ENCODE measurements at regions not wholly inside any gene's neighbourhood (a gene's known extent, or its start where the extent isn't known, plus 50 kb on each side); places are given as distances from the start of the nearest gene placed in this dataset.

DNA sequence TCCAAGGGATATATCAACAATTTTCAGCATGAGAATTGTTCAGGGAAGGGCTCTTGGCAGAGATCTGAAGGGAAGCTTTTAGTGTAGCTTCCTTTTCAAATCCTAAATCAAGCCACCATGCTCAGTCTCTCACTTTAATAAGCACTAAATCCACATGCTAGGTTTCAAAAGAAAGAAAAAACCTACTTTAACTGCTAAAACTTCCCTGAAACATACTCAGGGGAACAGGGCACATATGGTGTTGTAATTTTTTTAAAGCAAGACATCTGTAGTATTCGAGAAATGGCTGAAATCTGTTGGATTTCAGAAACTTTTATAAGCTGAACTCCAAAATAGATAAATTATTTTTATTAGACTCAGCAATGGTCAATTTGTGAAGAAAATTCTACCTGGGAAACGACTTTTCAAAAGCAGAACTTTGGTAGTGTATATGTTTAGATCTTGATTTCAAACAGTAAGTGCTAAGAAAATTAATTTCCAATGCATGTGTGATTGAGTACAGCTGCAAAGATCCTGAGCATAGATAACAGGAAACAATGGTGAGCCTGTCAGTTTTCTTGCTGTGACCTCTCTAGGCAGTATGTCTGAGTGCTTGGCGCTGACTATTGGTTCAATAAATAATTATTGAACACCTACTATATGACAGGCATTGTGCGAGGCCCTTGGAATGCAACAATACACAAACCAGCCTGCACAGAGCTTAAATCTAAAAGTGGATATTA lies 804.5 kb upstream of the SOX9 start:
- H4K20me1 ChIP-seq (ENCODE audit: insufficient read depth, low read length, poor library complexity, severe bottlenecking): no peaks in the 10 kb centered on the region
- H3K4me1 ChIP-seq (ENCODE audit: insufficient read depth, low read length, poor library complexity, severe bottlenecking): no peaks in the 10 kb centered on the region
- H3K9me2 ChIP-seq (replicated peaks; ENCODE audit: low read depth, low read length): no peaks in the 10 kb centered on the region
- TF ChIP-seq EZH2phosphoT487 (IDR thresholded peaks at IDR 0.05; ENCODE audit: borderline replicate concordance): no peak
- TF ChIP-seq, protein P1, sequence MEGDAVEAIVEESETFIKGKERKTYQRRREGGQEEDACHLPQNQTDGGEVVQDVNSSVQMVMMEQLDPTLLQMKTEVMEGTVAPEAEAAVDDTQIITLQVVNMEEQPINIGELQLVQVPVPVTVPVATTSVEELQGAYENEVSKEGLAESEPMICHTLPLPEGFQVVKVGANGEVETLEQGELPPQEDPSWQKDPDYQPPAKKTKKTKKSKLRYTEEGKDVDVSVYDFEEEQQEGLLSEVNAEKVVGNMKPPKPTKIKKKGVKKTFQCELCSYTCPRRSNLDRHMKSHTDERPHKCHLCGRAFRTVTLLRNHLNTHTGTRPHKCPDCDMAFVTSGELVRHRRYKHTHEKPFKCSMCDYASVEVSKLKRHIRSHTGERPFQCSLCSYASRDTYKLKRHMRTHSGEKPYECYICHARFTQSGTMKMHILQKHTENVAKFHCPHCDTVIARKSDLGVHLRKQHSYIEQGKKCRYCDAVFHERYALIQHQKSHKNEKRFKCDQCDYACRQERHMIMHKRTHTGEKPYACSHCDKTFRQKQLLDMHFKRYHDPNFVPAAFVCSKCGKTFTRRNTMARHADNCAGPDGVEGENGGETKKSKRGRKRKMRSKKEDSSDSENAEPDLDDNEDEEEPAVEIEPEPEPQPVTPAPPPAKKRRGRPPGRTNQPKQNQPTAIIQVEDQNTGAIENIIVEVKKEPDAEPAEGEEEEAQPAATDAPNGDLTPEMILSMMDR (conservative IDR thresholded peaks at IDR 0.05; ENCODE audit: low read length): no peak
- H3K4me3 ChIP-seq (ENCODE audit: low read length, poor library complexity, severe bottlenecking): no peak overlapping the region
- no peaks in the 10 kb centered on the region for H3F3A ChIP-seq (ENCODE audit: low read depth)
- no peaks in the 10 kb centered on the region for H3K36me3 ChIP-seq (ENCODE audit: insufficient read depth, low read length)
- H3K79me2 ChIP-seq (ENCODE audit: insufficient read depth, low read length): no peaks in the 10 kb centered on the region
- no peak overlapping the region for H2AFZ ChIP-seq (ENCODE audit: low read length)
- no peak overlapping the region for H3K9ac ChIP-seq (ENCODE audit: low read depth, low read length, poor library complexity, severe bottlenecking)
- H3K9me3 ChIP-seq (ENCODE audit: insufficient read depth, low read depth, low read length): no peaks in the 10 kb centered on the region
- no peaks in the 10 kb centered on the region for H3K27me3 ChIP-seq (ENCODE audit: insufficient read depth, low read length, poor library complexity, severe bottlenecking)
- no peak overlapping the region for H3K4me2 ChIP-seq (ENCODE audit: low read depth, low read length, poor library complexity, severe bottlenecking)

GRCh38 chr17:71320009-71320796 lies 800.6 kb upstream of the SOX9 start:
- Histone ChIP-seq H3K4me2 (ENCODE audit: low read depth, low read length, poor library complexity, severe bottlenecking) (no peak overlapping the region), H3K4me3 (ENCODE audit: low read length, poor library complexity, severe bottlenecking) (no peak overlapping the region), H3K9ac (ENCODE audit: low read depth, low read length, poor library complexity, severe bottlenecking) (no peak overlapping the region), H3K9me2 (replicated peaks; ENCODE audit: low read depth, low read length) (no peaks in the 10 kb centered on the region), H3K9me3 (ENCODE audit: insufficient read depth, low read depth, low read length) (no peaks in the 10 kb centered on the region; the same call in 1 of the 2 replicates), H3K27me3 (ENCODE audit: insufficient read depth, low read length, poor library complexity, severe bottlenecking) (no peaks in the 10 kb centered on the region), H3F3A (ENCODE audit: low read depth) (no peaks in the 10 kb centered on the region), H3K36me3 (ENCODE audit: insufficient read depth, low read length) (no peaks in the 10 kb centered on the region), H3K79me2 (ENCODE audit: insufficient read depth, low read length) (no peaks in the 10 kb centered on the region), H3K4me1 (ENCODE audit: insufficient read depth, low read length, poor library complexity, severe bottlenecking) (no peaks in the 10 kb centered on the region), H2AFZ (ENCODE audit: low read length) (no peak overlapping the region), H4K20me1 (ENCODE audit: insufficient read depth, low read length, poor library complexity, severe bottlenecking) (no peaks in the 10 kb centered on the region)
- TF ChIP-seq, protein P1 (conservative IDR thresholded peaks at IDR 0.05; ENCODE audit: low read length): no peak
- TF ChIP-seq EZH2phosphoT487 (IDR thresholded peaks at IDR 0.05; ENCODE audit: borderline replicate concordance): no peak

DNA sequence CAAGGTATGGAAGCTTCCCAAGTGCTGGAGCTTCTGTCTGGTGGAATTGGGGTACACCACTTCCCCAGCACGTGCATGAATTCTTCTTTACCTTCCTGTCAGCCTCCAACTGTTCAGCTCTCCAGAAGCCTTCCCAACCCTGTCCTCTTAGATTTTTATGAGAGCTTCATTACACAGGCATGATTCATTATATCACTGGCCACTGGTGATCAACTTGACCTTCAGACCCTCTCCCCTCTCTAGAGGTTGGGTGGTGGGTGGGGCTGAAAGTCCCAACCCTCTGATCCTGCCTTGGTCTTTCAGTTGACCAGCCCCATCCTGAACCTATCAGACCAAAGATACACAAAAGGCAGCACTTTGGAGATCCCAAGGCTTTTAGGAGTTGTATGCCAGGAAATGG lies 795.7 kb upstream of the SOX9 start:
- H3F3A ChIP-seq (ENCODE audit: low read depth): no peaks in the 10 kb centered on the region
- no peak overlapping the region for H3K4me3 ChIP-seq (ENCODE audit: low read length, poor library complexity, severe bottlenecking)
- H3K79me2 ChIP-seq (ENCODE audit: insufficient read depth, low read length): no peaks in the 10 kb centered on the region
- no peaks in the 10 kb centered on the region for H3K9me2 ChIP-seq (replicated peaks; ENCODE audit: low read depth, low read length)
- no peaks in the 10 kb centered on the region for H4K20me1 ChIP-seq (ENCODE audit: insufficient read depth, low read length, poor library complexity, severe bottlenecking)
- no peaks in the 10 kb centered on the region; the same call in 1 of the 2 replicates for H3K9me3 ChIP-seq (ENCODE audit: insufficient read depth, low read depth, low read length)
- H2AFZ ChIP-seq (ENCODE audit: low read length): no peak overlapping the region
- TF ChIP-seq EZH2phosphoT487 (IDR thresholded peaks at IDR 0.05; ENCODE audit: borderline replicate concordance): no peak
- TF ChIP-seq, protein P1 (conservative IDR thresholded peaks at IDR 0.05; ENCODE audit: low read length): no peak
- no peak overlapping the region for H3K9ac ChIP-seq (ENCODE audit: low read depth, low read length, poor library complexity, severe bottlenecking)
- H3K27me3 ChIP-seq (ENCODE audit: insufficient read depth, low read length, poor library complexity, severe bottlenecking): no peaks in the 10 kb centered on the region
- H3K4me2 ChIP-seq (ENCODE audit: low read depth, low read length, poor library complexity, severe bottlenecking): no peak overlapping the region
- H3K4me1 ChIP-seq (ENCODE audit: insufficient read depth, low read length, poor library complexity, severe bottlenecking): no peaks in the 10 kb centered on the region
- no peaks in the 10 kb centered on the region for H3K36me3 ChIP-seq (ENCODE audit: insufficient read depth, low read length)

Measured in Loucy (cell line).